Pancreas (tissue), 10 donors: ENCODE measurements at regions not wholly inside any gene's neighbourhood (a gene's known extent, or its start where the extent isn't known, plus 50 kb on each side); places are given as distances from the start of the nearest gene placed in this dataset.

Source experiments
- ATAC-seq, 4 donors: fragments of 200-7000 bp; cut with Tn5 transposase; one replicate each; pipeline versions ENCODE4 v1.8.0 to v1.9.1; 2020; ENCODE audit warnings: mild to moderate bottlenecking in 4 of 4, moderate library complexity in 4 of 4
- DNase-seq, 6 donors: peaks; one replicate each; pipeline ENCODE4 v3.0.0-alpha.2; 2020
- FAIRE-seq: peaks from 2 replicates; lab custom pipeline; 2012; peaks lifted over from hg19 to GRCh38; lab: Jason Lieb, UNC
- H3K27ac ChIP-seq, 4 donors: fragments of 200-600 bp; sonication (generic); 1 replicate in 3 of 4; 2 replicates in 1 of 4; pipeline versions ENCODE4 v1.5.0 to v1.8.0; 2020
- H3K27me3 ChIP-seq, 4 donors: fragments of 200-600 bp; one replicate each; pipeline ENCODE4 v1.8.0; 2021
- H3K36me3 ChIP-seq, 3 donors: fragments of 200-600 bp; sonication (generic) in 1 of 3; one replicate each; pipeline versions ENCODE4 v1.5.0 to v1.8.0; 2020 to 2021
- H3K4me1 ChIP-seq, 3 donors: fragments of 200-600 bp; one replicate each; pipeline ENCODE4 v1.8.0; 2021
- H3K4me3 ChIP-seq, 4 donors: fragments of 200-600 bp; sonication (generic) in 2 of 4; one replicate each; pipeline versions ENCODE4 v1.5.0 to v1.8.0; 2020 to 2021
- H3K9me3 ChIP-seq, 4 donors: fragments of 200-600 bp; one replicate each; pipeline ENCODE4 v1.8.0; 2021
- CTCF ChIP-seq, 4 donors: fragments of 200-600 bp; sonication (generic) in 3 of 4; IDR thresholded peaks; one replicate each; pipeline versions ENCODE4 v1.5.0 to v1.8.0; 2021; ENCODE audit warnings: antibody characterized with exemption in 4 of 4
- WGBS, 2 donors: extraction: QIAGEN DNeasy Blood & Tissue Kit; methylation state at CpG; one replicate each; pipeline ENCODE4 v1.1.7; 2013; 5-methylcytosine and 5-hydroxymethylcytosine counted together
- intact Hi-C, 3 donors: fragments of 100-400 bp; cut with DNase I; formaldehyde crosslinking; loops; one replicate each; pipeline versions ENCODE4 v1.11.1 to v1.14.2; 2022
- donor health status: healthy with polysubstance abuse.
- donor health status: DM: no; HTN: no; CAD: no; lungs with moderate emphysema.
- donor health status: DM: no; HTN: no; CAD: no.
- donor health status: control.
- donor health status: control.
- donor health status: Bipolar disorder and iron deficiency.
- donor health status: DM: yes; HTN: yes; CAD: no.
- donor health status: DM: no; HTN: no; CAD: no.
- donor health status: DM: no; HTN: no; CAD: no.
- donor health status: DM: yes; HTN: yes; CAD: no.

- ATAC-seq (no peak), FAIRE-seq (no peak), DNase-seq (no peak)
- intact Hi-C loops: loop anchor here in 2 of 3 donors (5.0 to 10.0 kb wide), 2 partner anchors 121 to 138 kb away; no protein-coding TSS in a partner anchor
- H3K4me3 ChIP-seq: no peak overlapping the region
- peaks cover 0 to 3% (median 0%) of the 10 kb centered on the region in 3 donors for H3K4me1 ChIP-seq
- H3K9me3 ChIP-seq: no peaks in the 10 kb centered on the region
- 67 to 79% methylated on average over 4 of the region's 4 CpGs for WGBS, 2 donors
- no peaks in the 10 kb centered on the region for H3K27me3 ChIP-seq
- H3K27ac ChIP-seq: no peak overlapping the region
- no peak for TF ChIP-seq CTCF (IDR thresholded peaks at IDR 0.05)
- H3K36me3 ChIP-seq: no peaks in the 10 kb centered on the region
Measured at GRCh38 chr10:30535677-30536076, 93.9 kb downstream of the LYZL2 start.

- ATAC-seq: peak; percentile 69 to 89 (median 87)
- no peak overlapping the region for H3K4me3 ChIP-seq
- intact Hi-C loops: loop anchor here in 2 of 3 donors (5.0 to 10.0 kb wide), 3 partner anchors 120 to 137 kb away; no protein-coding TSS in a partner anchor
- FAIRE-seq: no peak
- 27 to 28% methylated on average over 20 of the region's 20 CpGs for WGBS, 2 donors
- no peaks in the 10 kb centered on the region for H3K9me3 ChIP-seq
- peak; percentile 83 to 92 (median 88) for TF ChIP-seq CTCF (IDR thresholded peaks at IDR 0.05)
- no peaks in the 10 kb centered on the region for H3K27me3 ChIP-seq
- peaks cover 0 to 3% (median 0%) of the 10 kb centered on the region in 3 donors for H3K4me1 ChIP-seq
- no peaks in the 10 kb centered on the region for H3K36me3 ChIP-seq
- H3K27ac ChIP-seq: no peak overlapping the region
- DNase-seq: peak in 5 of 6 donors; percentile 44 to 77 (median 47)
Measured at GRCh38 chr10:30534465-30535144, 94.9 kb downstream of the LYZL2 start.

GRCh38 chr10:30531751-30532530 lies 97.6 kb downstream of the LYZL2 start:
- no peak for ATAC-seq

GRCh38 chr10:30529373-30529998 lies 95.5 kb downstream of the MAP3K8 start:
- intact Hi-C loops: no loop called here
- Histone ChIP-seq H3K9me3 (no peaks in the 10 kb centered on the region), H3K4me1 (peaks cover 0 to 5% (median 0%) of the 10 kb centered on the region in 3 donors), H3K27me3 (no peaks in the 10 kb centered on the region), H3K4me3 (no peak overlapping the region), H3K27ac (peak overlapping the region in 2 of 4 donors; percentile 11 to 17), H3K36me3 (no peaks in the 10 kb centered on the region)
- no peak for TF ChIP-seq CTCF (IDR thresholded peaks at IDR 0.05)
- 84 to 86% methylated on average over 28 of the region's 28 CpGs for WGBS, 2 donors
- peak in 3 of 6 donors; percentile 4 to 63 (median 54) for DNase-seq
- no peak for FAIRE-seq
- peak in 3 of 4 donors; percentile 42 to 76 (median 66) for ATAC-seq

More at GRCh38 chr10:30531751-30532530, 97.6 kb downstream of the LYZL2 start:
- intact Hi-C loops: loop anchor here in 2 of 3 donors (5.0 to 10.0 kb wide), 2 partner anchors 117 to 120 kb away; no protein-coding TSS in a partner anchor
- no peaks in the 10 kb centered on the region for H3K36me3 ChIP-seq
- FAIRE-seq: no peak
- no peak overlapping the region for H3K27ac ChIP-seq
- no peaks in the 10 kb centered on the region for H3K27me3 ChIP-seq
- no peak for DNase-seq
- H3K4me3 ChIP-seq: no peak overlapping the region
- peaks cover 0 to 5% (median 0%) of the 10 kb centered on the region in 3 donors for H3K4me1 ChIP-seq
- 92% methylated on average over 8 of the region's 8 CpGs for WGBS, 2 donors
- no peaks in the 10 kb centered on the region for H3K9me3 ChIP-seq
- TF ChIP-seq CTCF (IDR thresholded peaks at IDR 0.05): no peak
